ENCODE measurements at regions not wholly inside any gene's neighbourhood (a gene's known extent, or its start where the extent isn't known, plus 50 kb on each side); places are given as distances from the start of the nearest gene placed in this dataset.

DNA sequence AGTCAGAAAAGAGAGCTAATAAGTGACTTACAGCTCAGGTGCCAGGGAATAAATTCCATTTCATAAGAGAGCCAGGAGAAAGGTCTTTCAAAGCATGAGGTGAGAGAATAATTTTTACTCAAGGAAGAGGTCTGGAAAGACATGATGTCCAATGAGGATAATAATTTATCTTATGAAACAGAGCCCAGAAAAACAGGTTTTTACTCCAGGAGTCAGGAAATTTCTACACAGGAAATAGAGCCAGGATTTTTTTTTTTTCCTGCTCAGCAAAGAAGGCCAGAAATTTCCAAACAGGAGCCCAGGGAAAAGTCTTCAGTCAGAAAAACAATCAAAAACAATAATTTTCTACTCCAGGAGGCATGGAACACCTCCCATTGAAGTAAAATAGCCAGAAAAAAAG lies 1185.7 kb upstream of the TSPY4 start:
- TF ChIP-seq POLR2AphosphoS5 (IDR thresholded peaks at IDR 0.05) (no peak), EP300 (IDR thresholded peaks at IDR 0.05) (no peak), POLR2A (IDR thresholded peaks at IDR 0.05) (no peak)
- TF ChIP-seq, protein P1, sequence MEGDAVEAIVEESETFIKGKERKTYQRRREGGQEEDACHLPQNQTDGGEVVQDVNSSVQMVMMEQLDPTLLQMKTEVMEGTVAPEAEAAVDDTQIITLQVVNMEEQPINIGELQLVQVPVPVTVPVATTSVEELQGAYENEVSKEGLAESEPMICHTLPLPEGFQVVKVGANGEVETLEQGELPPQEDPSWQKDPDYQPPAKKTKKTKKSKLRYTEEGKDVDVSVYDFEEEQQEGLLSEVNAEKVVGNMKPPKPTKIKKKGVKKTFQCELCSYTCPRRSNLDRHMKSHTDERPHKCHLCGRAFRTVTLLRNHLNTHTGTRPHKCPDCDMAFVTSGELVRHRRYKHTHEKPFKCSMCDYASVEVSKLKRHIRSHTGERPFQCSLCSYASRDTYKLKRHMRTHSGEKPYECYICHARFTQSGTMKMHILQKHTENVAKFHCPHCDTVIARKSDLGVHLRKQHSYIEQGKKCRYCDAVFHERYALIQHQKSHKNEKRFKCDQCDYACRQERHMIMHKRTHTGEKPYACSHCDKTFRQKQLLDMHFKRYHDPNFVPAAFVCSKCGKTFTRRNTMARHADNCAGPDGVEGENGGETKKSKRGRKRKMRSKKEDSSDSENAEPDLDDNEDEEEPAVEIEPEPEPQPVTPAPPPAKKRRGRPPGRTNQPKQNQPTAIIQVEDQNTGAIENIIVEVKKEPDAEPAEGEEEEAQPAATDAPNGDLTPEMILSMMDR (IDR thresholded peaks at IDR 0.05) = no peak
- Histone ChIP-seq H3K27me3 (no peaks in the 10 kb centered on the region), H3K27ac (no peak overlapping the region), H3K4me3 (no peak overlapping the region), H3K4me1 (no peaks in the 10 kb centered on the region), H3K9me3 (no peaks in the 10 kb centered on the region), H3K36me3 (no peaks in the 10 kb centered on the region)
- ATAC-seq = no peak

DNA sequence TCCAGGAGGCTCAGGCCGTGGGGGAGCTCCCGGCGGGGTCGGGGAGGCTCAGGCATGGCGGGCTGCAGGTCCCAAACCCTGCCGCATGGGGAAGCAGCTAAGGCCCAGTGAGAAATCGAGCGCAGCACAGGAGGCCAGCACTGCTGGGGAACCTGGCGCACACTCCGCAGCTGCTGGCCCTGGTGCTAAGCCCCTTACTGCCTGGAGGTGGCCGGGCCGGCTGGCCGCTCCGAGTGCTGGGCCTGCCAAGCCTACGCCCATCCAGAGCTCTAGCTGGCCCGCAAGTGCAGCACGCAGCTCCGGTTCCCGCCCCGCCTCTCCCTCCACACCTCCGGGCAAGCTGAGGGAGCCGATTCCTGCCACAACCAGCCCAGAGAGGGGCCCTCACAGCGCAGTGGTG lies 1208.7 kb upstream of the TSPY4 start:
- TF ChIP-seq POLR2A (IDR thresholded peaks at IDR 0.05) = no peak
- TF ChIP-seq, protein P1 (IDR thresholded peaks at IDR 0.05) = no peak
- no peak for TF ChIP-seq POLR2AphosphoS5 (IDR thresholded peaks at IDR 0.05)
- no peak for TF ChIP-seq EP300 (IDR thresholded peaks at IDR 0.05)
- Histone ChIP-seq H3K4me3 (no peak overlapping the region), H3K27ac (no peak overlapping the region), H3K27me3 (no peaks in the 10 kb centered on the region), H3K36me3 (no peaks in the 10 kb centered on the region), H3K4me1 (no peaks in the 10 kb centered on the region), H3K9me3 (no peaks in the 10 kb centered on the region)
- no CpG with 5 or more reads among the region's 23 CpGs for WGBS, 2 donors (ENCODE audit: low coverage in 1 of 2)
- ATAC-seq = no peak

DNA sequence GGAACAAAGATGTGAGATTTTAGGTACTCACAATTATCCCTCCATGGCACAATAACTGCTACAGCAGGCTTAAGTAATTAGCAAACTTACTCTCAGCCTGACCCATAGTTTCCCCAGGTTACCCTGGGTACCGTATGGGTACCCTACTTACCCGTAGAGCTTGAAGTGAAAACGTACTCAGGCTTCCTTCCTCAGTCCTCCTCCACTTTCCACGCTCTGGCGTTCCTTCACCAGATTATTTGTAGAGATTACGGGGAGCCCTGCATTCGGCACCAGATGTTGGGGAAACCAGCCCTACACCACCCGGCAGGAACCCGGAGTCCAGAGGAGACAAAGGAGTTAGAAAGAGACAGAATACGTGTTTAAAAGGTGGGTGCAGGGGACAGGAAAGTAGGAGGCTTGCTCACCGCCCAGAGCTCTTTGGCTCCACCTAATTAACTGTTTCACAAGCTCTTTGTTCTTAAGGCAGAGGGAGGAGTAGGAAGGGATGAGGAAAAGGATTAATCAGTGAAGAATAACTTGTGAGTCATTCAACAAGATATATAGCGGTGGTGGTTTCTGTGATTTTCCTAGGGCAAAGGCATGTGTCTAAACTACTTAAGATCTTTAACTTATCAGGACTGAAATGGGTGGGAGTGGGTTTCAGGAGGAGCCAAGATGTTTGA lies 1211.2 kb upstream of the TSPY4 start:
- TF ChIP-seq POLR2AphosphoS5 (IDR thresholded peaks at IDR 0.05) (no peak), POLR2A (IDR thresholded peaks at IDR 0.05) (no peak), EP300 (IDR thresholded peaks at IDR 0.05) (no peak)
- TF ChIP-seq, protein P1 (IDR thresholded peaks at IDR 0.05) = no peak
- no peaks in the 10 kb centered on the region for H3K27me3 ChIP-seq
- H3K4me3 ChIP-seq = no peak overlapping the region
- no peaks in the 10 kb centered on the region for H3K4me1 ChIP-seq
- 50% methylated on average over 2 of the region's 12 CpGs; no CpG with 5 or more reads in 1 of the 2 donors for WGBS, 2 donors (ENCODE audit: low coverage in 1 of 2)
- ATAC-seq = no peak
- no peak overlapping the region for H3K27ac ChIP-seq
- no peaks in the 10 kb centered on the region for H3K9me3 ChIP-seq
- H3K36me3 ChIP-seq = no peaks in the 10 kb centered on the region

DNA sequence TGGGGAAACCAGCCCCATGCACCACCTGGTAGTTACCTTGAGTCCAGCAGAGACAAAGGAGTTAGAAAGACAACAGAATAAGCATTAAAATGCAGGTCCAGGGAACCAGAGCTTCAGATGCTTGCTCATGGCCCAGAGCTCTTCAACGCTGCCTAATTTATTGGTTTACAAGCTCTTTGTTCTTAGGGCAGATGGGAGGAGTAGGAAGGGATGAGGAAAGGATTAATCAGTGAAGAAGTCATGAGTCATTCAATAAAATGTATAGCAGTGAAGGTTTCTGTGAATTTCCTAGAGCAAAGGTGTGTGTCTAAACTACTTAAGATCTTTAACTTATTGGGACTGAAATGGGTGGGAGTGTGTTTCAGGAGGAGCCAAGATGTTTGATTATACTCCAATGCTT lies 1210.3 kb upstream of the AMELY start:
- ATAC-seq = no peak
- TF ChIP-seq EP300 (IDR thresholded peaks at IDR 0.05) (no peak), POLR2AphosphoS5 (IDR thresholded peaks at IDR 0.05) (no peak), POLR2A (IDR thresholded peaks at IDR 0.05) (no peak)
- TF ChIP-seq, protein P1 (IDR thresholded peaks at IDR 0.05) = no peak
- Histone ChIP-seq H3K27ac (no peak overlapping the region), H3K4me1 (no peaks in the 10 kb centered on the region), H3K9me3 (no peaks in the 10 kb centered on the region), H3K27me3 (no peaks in the 10 kb centered on the region), H3K4me3 (no peak overlapping the region), H3K36me3 (no peaks in the 10 kb centered on the region)
- 63% methylated on average over 1 of the region's 1 CpG; no CpG with 5 or more reads in 1 of the 2 donors for WGBS, 2 donors (ENCODE audit: low coverage in 1 of 2)

DNA sequence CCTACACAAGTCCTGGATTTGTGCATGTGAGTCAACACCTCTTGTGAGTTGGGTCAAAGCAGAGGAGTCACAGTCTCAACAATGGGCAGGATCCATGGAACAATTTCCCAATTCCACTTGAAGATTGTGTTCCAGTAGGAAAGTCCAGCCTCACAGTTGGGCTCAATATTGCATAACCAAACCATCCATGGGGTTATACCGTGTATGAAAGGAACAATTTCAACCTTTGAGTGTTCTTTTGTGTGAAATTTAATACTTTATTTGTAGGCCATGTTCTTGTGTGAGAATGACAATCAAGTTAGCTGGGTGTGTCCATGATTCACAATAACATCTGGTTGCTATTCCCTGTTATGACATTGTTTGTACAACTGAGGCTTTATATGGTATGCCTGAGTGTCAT lies 1182.9 kb upstream of the AMELY start:
- H3K4me3 ChIP-seq = no peak overlapping the region
- WGBS, 2 donors (ENCODE audit: low coverage in 1 of 2) = no CpG with 5 or more reads among the region's 1 CpG

More for the DNA sequence above, 1182.9 kb upstream of the AMELY start:
- H3K27ac ChIP-seq = no peak overlapping the region
- no peaks in the 10 kb centered on the region for H3K4me1 ChIP-seq
- H3K27me3 ChIP-seq = no peaks in the 10 kb centered on the region
- H3K9me3 ChIP-seq = no peaks in the 10 kb centered on the region
- no peaks in the 10 kb centered on the region for H3K36me3 ChIP-seq
- ATAC-seq = no peak
- TF ChIP-seq EP300 (IDR thresholded peaks at IDR 0.05) (no peak), POLR2AphosphoS5 (IDR thresholded peaks at IDR 0.05) (no peak), POLR2A (IDR thresholded peaks at IDR 0.05) (no peak)
- TF ChIP-seq, protein P1 (IDR thresholded peaks at IDR 0.05) = no peak

Measured in gastroesophageal sphincter (tissue), 4 donors.